ENCODE measurements at regions not wholly inside any gene's neighbourhood (a gene's known extent, or its start where the extent isn't known, plus 50 kb on each side); places are given as distances from the start of the nearest gene placed in this dataset.

DNA sequence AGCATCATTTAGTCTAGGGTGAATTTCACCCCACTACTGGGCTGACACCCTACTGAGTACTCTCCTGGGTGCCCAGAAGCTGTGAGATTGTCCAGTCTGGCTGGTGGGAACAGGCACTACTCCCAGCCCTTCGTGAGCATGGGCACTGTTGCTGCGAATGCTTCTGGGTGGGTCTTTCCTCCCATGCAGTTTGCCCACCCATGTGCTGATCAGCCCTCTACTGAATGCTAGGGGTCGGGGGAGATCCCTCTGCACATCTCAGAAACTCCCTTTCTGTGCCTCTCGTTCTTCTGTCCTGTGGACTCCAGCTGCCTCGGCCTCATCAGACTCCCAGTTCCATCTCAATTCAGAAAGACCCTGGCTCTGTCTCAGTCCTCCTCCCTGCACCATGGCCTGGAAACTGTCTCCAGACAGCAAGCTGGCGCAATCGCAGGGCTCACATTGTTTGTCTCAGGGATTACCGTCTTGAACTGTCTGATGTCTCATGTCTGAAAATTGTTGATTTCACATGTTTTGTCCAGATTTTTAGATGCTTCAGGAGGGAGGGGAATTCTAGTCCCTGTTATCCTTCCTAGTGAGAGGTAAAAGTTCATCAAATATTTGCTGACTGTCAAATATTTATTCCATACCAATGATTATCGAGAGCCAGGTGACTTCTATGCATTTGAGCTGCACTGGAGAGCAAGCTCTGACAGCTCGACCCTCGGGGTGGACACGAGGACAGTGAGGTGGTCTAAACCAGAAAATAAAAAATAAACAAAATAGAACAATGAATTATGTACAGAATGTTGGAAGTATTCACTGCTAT, 316.6 kb upstream of the RTL1 start:
- DNase-seq (ENCODE audit: insufficient read length, low spot score) (no peak), FAIRE-seq (no peak)
- no peak for TF ChIP-seq CTCF (IDR thresholded peaks at IDR 0.05; ENCODE audit: insufficient read depth, missing control alignments)

GRCh38 chr14:101220921-101221510, 317.5 kb upstream of the RTL1 start:
- DNase-seq (ENCODE audit: insufficient read length, low spot score) (no peak), FAIRE-seq (no peak)
- TF ChIP-seq CTCF (IDR thresholded peaks at IDR 0.05; ENCODE audit: insufficient read depth, missing control alignments): no peak

- no peak for FAIRE-seq
- no peak for DNase-seq (ENCODE audit: insufficient read length, low spot score)
- TF ChIP-seq CTCF (IDR thresholded peaks at IDR 0.05; ENCODE audit: insufficient read depth, missing control alignments): no peak
Observed at GRCh38 chr14:101221549-101222160, 318.1 kb upstream of the RTL1 start.

DNA sequence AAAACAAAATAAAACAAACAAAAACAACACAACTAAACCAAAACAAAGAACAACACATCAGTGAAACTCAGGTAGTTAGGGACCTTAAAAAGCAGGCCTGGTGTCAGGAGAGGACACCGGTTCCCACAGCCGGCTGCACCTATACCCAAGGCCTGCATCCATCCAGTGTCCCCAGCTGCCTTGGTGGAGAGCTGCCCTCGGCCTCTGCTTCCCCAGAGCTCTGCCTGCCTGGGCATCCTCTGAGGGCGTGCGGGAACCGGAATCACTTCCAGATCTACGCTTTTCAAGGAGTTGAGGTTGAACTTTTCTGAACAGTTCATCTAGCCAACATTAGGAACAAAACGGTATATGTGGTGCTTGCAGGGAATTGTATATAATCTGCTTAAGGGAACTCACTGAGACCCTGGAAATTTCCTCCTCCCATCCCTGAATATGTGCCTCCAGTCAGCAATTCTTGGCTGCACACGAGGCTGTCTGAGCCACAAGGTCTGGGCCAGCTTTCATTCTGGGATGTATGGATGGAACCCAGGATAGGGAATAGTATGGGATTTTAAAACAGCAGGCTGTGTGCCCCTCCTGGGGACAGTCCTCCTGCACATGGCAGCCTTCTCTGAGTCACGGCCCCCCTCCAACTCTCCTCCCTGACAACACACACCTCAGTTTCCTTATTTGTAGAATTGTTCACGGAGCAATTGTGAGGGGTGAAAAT, 319.0 kb upstream of the RTL1 start:
- FAIRE-seq (no peak), DNase-seq (ENCODE audit: insufficient read length, low spot score) (no peak)
- no peak for TF ChIP-seq CTCF (IDR thresholded peaks at IDR 0.05; ENCODE audit: insufficient read depth, missing control alignments)

GRCh38 chr14:101223127-101223526, 319.6 kb upstream of the RTL1 start:
- TF ChIP-seq CTCF (IDR thresholded peaks at IDR 0.05; ENCODE audit: insufficient read depth, missing control alignments): no peak
- FAIRE-seq: no peak
- no peak for DNase-seq (ENCODE audit: insufficient read length, low spot score)

- TF ChIP-seq CTCF (IDR thresholded peaks at IDR 0.05; ENCODE audit: insufficient read depth, missing control alignments): no peak
- DNase-seq (ENCODE audit: insufficient read length, low spot score) (no peak), FAIRE-seq (no peak)
Observed at GRCh38 chr14:101223561-101224162, 320.1 kb upstream of the RTL1 start.
